Fibroblast of villous mesenchyme (primary cell): ENCODE measurements at regions not wholly inside any gene's neighbourhood (a gene's known extent, or its start where the extent isn't known, plus 50 kb on each side); places are given as distances from the start of the nearest gene placed in this dataset.

ENCODE experiments used
- DNase-seq: peaks from one replicate; pipeline ENCODE4 v3.0.0-alpha.2; 2010; ENCODE audit warnings: low read depth
- H3K4me3 ChIP-seq: 2 replicates; pipeline ENCODE4 v1.5.1; 2011; ENCODE audit warnings: low read depth, mild to moderate bottlenecking, low read length
- TF ChIP-seq, protein P1 (sequence below): IDR thresholded peaks from 2 replicates; pipeline ENCODE4 v1.5.1; 2012; ENCODE audit warnings: low read depth, mild to moderate bottlenecking, low read length; ENCODE audit not compliant: insufficient read depth

DNA sequence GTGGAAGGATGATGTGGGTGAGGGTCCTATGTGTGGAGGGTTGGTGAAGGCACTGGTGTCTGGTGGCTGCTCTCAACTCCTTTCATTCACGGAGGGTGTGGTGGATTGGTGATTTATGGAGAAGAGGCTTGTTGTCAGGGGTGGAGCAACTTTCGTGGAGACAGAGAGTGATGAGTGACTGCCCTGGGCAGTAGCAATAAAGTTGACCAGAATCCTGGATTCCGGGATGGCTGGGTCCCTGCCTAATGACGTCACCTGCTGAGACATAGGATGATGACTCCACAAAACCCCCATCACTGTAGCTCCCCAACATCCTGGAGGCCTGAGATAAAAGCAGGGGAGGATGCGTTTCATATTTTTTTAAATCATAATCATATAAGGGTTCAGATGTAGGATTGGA lies 193.0 kb downstream of the ACKR3 start:
- H3K4me3 ChIP-seq = no peak overlapping the region
- TF ChIP-seq, protein P1, sequence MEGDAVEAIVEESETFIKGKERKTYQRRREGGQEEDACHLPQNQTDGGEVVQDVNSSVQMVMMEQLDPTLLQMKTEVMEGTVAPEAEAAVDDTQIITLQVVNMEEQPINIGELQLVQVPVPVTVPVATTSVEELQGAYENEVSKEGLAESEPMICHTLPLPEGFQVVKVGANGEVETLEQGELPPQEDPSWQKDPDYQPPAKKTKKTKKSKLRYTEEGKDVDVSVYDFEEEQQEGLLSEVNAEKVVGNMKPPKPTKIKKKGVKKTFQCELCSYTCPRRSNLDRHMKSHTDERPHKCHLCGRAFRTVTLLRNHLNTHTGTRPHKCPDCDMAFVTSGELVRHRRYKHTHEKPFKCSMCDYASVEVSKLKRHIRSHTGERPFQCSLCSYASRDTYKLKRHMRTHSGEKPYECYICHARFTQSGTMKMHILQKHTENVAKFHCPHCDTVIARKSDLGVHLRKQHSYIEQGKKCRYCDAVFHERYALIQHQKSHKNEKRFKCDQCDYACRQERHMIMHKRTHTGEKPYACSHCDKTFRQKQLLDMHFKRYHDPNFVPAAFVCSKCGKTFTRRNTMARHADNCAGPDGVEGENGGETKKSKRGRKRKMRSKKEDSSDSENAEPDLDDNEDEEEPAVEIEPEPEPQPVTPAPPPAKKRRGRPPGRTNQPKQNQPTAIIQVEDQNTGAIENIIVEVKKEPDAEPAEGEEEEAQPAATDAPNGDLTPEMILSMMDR = no peak
- no peak for DNase-seq

DNA sequence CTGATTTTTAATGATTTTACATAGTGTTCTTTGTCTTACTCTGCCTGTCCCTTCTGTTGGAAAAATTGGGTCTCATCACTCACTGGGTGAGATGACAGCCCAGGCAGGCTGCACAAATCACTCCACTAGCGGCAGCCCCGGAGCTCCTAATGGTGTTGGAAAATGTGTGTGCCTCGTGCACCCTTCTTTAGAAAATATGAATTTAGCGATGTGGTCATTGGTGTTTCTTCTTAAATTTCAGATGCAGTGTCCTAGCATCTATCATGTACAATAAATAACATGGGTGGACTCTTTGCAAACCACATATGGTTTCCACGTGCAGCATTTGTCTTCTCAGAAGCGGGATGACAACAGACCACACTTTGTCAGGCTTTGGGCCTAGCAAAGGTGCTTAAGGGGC lies 194.2 kb downstream of the ACKR3 start:
- DNase-seq = no peak

GRCh38 chr2:236764716-236765115 lies 195.1 kb downstream of the ACKR3 start:
- no peak for DNase-seq
- TF ChIP-seq, protein P1 = no peak
- H3K4me3 ChIP-seq = no peak overlapping the region

More for the DNA sequence above, 194.2 kb downstream of the ACKR3 start:
- no peak overlapping the region for H3K4me3 ChIP-seq
- TF ChIP-seq, protein P1 = no peak

DNA sequence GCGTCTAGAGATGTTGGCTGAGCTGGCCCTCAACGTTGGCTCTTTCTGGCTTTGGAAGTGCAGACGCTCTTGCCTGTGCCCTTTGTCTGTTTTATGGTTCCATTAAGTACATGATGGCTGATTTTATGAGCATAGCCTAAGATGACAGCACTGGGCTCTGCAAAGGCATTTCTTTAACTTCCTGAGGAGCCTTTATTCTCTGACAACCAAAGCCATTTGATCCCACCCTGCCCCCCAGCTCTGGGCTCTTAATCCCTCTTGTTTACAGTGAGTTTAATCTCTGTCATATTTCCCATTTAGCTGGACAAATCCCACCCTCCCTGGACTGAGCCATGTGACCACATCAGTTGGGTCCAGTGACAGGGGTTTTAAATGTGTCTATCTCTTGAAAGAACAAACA lies 195.9 kb downstream of the ACKR3 start:
- H3K4me3 ChIP-seq = no peak overlapping the region
- DNase-seq = no peak
- TF ChIP-seq, protein P1 = no peak

GRCh38 chr2:236766850-236767249 lies 197.2 kb downstream of the ACKR3 start:
- TF ChIP-seq, protein P1 = no peak
- DNase-seq = no peak
- no peak overlapping the region for H3K4me3 ChIP-seq

- no peak for DNase-seq
- TF ChIP-seq, protein P1 = no peak
- H3K4me3 ChIP-seq = no peak overlapping the region
Observed at GRCh38 chr2:236767941-236768340, 198.3 kb downstream of the ACKR3 start.

DNA sequence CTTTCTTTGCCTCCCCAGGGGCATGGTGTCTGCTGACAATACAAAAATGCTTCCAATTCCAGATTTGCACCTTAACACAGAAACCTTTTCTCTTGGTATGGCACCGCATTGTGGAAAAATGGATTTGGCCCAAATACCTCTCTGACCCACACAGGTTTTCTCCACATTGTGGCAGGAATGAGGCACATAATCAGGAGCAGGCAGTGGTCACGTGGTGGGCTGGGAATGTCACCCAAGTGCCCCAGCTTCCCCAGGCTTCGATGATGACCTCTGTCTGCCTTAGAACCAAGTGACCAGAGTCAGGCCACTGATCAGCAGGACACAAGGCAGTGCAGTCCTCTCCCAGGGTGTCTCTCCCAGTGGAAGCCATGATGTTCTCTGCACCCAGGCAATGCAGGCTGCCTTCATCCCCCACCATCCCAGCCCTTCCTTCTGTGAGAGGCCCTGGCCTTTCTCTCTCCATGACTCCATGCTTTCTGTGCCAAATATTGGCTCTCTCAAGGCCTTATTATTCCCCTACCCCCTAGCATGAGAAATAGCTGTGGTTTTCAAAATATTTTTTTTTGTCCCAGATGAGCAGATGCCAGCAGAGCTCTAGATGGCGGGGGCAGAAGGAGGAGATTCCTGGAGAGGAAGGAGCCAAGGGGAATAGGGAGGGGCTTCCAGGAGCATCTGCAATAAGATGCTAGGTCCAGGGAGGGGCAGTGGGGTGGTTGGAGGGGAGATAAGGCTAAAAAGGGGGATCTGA lies 198.9 kb downstream of the ACKR3 start:
- H3K4me3 ChIP-seq = no peak overlapping the region
- TF ChIP-seq, protein P1 = no peak

More for the DNA sequence above, 198.9 kb downstream of the ACKR3 start:
- no peak for DNase-seq
